B cell (primary cell): ENCODE measurements at regions not wholly inside any gene's neighbourhood (a gene's known extent, or its start where the extent isn't known, plus 50 kb on each side); places are given as distances from the start of the nearest gene placed in this dataset.

ENCODE experiments used
- EZH2 ChIP-seq: IDR thresholded peaks from 2 replicates; pipeline ENCODE4 v1.6.1; 2012; ENCODE audit warnings: borderline replicate concordance, low read depth, mild to moderate bottlenecking, moderate library complexity, low read length; ENCODE audit not compliant: insufficient read depth, poor library complexity, severe bottlenecking
- TF ChIP-seq, protein P1 (sequence below): fragments of 200-600 bp; IDR thresholded peaks from one replicate; pipeline ENCODE4 v1.8.0; 2022; ENCODE audit warnings: antibody characterized with exemption, mild to moderate bottlenecking

DNA sequence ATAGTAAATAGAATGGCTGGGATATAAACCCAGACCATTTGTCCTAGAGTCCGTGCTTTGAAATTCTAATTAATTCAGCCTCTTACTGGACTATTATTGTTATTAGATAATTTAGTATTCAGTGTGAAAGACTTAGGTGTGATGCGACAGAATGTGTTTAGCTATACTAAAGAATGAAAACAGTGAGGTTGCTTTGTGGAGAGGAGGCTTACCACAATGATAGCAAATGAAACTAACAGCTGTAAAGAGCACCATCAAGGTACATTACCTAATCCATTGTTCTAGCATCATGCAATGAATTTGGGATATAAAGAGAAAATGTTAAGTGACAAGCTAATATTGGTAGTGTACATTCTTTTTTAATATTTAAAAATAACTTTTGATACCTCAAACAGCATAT lies 911.1 kb downstream of the KCNT2 start:
- TF ChIP-seq EZH2 = no peak
- TF ChIP-seq, protein P1, sequence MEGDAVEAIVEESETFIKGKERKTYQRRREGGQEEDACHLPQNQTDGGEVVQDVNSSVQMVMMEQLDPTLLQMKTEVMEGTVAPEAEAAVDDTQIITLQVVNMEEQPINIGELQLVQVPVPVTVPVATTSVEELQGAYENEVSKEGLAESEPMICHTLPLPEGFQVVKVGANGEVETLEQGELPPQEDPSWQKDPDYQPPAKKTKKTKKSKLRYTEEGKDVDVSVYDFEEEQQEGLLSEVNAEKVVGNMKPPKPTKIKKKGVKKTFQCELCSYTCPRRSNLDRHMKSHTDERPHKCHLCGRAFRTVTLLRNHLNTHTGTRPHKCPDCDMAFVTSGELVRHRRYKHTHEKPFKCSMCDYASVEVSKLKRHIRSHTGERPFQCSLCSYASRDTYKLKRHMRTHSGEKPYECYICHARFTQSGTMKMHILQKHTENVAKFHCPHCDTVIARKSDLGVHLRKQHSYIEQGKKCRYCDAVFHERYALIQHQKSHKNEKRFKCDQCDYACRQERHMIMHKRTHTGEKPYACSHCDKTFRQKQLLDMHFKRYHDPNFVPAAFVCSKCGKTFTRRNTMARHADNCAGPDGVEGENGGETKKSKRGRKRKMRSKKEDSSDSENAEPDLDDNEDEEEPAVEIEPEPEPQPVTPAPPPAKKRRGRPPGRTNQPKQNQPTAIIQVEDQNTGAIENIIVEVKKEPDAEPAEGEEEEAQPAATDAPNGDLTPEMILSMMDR = no peak
